ENCODE measurements at regions not wholly inside any gene's neighbourhood (a gene's known extent, or its start where the extent isn't known, plus 50 kb on each side); places are given as distances from the start of the nearest gene placed in this dataset.

- no peak overlapping the region for H3K4me3 ChIP-seq (ENCODE audit: low read depth, low read length)
- H3K27me3 ChIP-seq (ENCODE audit: insufficient read depth, low read length), result no peaks in the 10 kb centered on the region
- no peaks in the 10 kb centered on the region for H3K79me2 ChIP-seq (ENCODE audit: control insufficient read depth, insufficient read depth, low read length, poor library complexity)
- no peaks in the 10 kb centered on the region for H3K4me1 ChIP-seq (ENCODE audit: control insufficient read depth in 1 of 2, insufficient read depth in 2 of 2, low read length in 2 of 2)
- no peak overlapping the region for H2BK5ac ChIP-seq (ENCODE audit: low read depth, low read length, poor library complexity)
- H3K4me2 ChIP-seq (ENCODE audit: low read length), result no peak overlapping the region
- no peak overlapping the region for H3K18ac ChIP-seq (ENCODE audit: low read length)
- no peak overlapping the region for H2AFZ ChIP-seq (ENCODE audit: insufficient read depth, low read length, poor library complexity)
- no CpG with 5 or more reads among the region's 1 CpG for WGBS (ENCODE audit: extremely low coverage, insufficient coverage, insufficient read length)
- no peak for DNase-seq
- H3K9me3 ChIP-seq (ENCODE audit: insufficient read depth, low read depth, low read length), result peaks cover 7% of the 10 kb centered on the region
- no peak overlapping the region for H3K27ac ChIP-seq (ENCODE audit: low read depth, low read length)
- no peak overlapping the region for H2AK5ac ChIP-seq (ENCODE audit: low read length)
- no peak overlapping the region for H4K8ac ChIP-seq (ENCODE audit: low read depth, low read length)
- no peak overlapping the region for H3K9ac ChIP-seq (ENCODE audit: low read length)
- no peak overlapping the region for H2BK120ac ChIP-seq (ENCODE audit: insufficient read depth, low read length, poor library complexity)
- H3K4ac ChIP-seq (ENCODE audit: low read depth, low read length), result no peak overlapping the region
- H4K91ac ChIP-seq (ENCODE audit: low read depth, low read length), result no peak overlapping the region
- H3K79me1 ChIP-seq (ENCODE audit: low read length), result no peaks in the 10 kb centered on the region
- H3K23ac ChIP-seq (ENCODE audit: low read length), result no peak overlapping the region
- H3K36me3 ChIP-seq (ENCODE audit: control insufficient read depth in 1 of 2, insufficient read depth in 2 of 2, low read length in 2 of 2), result no peaks in the 10 kb centered on the region
- no peak overlapping the region for H3K14ac ChIP-seq (ENCODE audit: low read length)
- no peak overlapping the region for H2BK12ac ChIP-seq (ENCODE audit: low read length)
- no peak overlapping the region for H4K12ac ChIP-seq (ENCODE audit: low read depth, low read length)
Measured at GRCh38 chr14:35456261-35456660, 51.7 kb upstream of the NFKBIA start.

- WGBS (ENCODE audit: extremely low coverage, insufficient coverage, insufficient read length), result no CpG with 5 or more reads among the region's 1 CpG
- no peak overlapping the region for H4K91ac ChIP-seq (ENCODE audit: low read depth, low read length)
- H2AK5ac ChIP-seq (ENCODE audit: low read length), result no peak overlapping the region
Measured at GRCh38 chr14:35458442-35458841, 53.9 kb upstream of the NFKBIA start.

GRCh38 chr14:35459776-35460175 is 55.2 kb upstream of the NFKBIA start:
- peaks cover 7% of the 10 kb centered on the region for H3K9me3 ChIP-seq (ENCODE audit: insufficient read depth, low read depth, low read length)
- H2AFZ ChIP-seq (ENCODE audit: insufficient read depth, low read length, poor library complexity), result no peak overlapping the region
- no peak overlapping the region for H2AK5ac ChIP-seq (ENCODE audit: low read length)
- no peak overlapping the region for H2BK5ac ChIP-seq (ENCODE audit: low read depth, low read length, poor library complexity)
- H3K23ac ChIP-seq (ENCODE audit: low read length), result no peak overlapping the region
- no peak overlapping the region for H2BK120ac ChIP-seq (ENCODE audit: insufficient read depth, low read length, poor library complexity)
- no peak overlapping the region for H3K4me2 ChIP-seq (ENCODE audit: low read length)
- H4K12ac ChIP-seq (ENCODE audit: low read depth, low read length), result no peak overlapping the region
- H3K27me3 ChIP-seq (ENCODE audit: insufficient read depth, low read length), result no peaks in the 10 kb centered on the region
- no peak overlapping the region for H2BK12ac ChIP-seq (ENCODE audit: low read length)
- H3K4me3 ChIP-seq (ENCODE audit: low read depth, low read length), result no peak overlapping the region
- H3K36me3 ChIP-seq (ENCODE audit: control insufficient read depth in 1 of 2, insufficient read depth in 2 of 2, low read length in 2 of 2), result no peaks in the 10 kb centered on the region
- no peak overlapping the region for H3K18ac ChIP-seq (ENCODE audit: low read length)
- no peak overlapping the region for H3K27ac ChIP-seq (ENCODE audit: low read depth, low read length)
- no peak overlapping the region for H4K8ac ChIP-seq (ENCODE audit: low read depth, low read length)
- no peak overlapping the region for H3K14ac ChIP-seq (ENCODE audit: low read length)
- no peaks in the 10 kb centered on the region for H3K4me1 ChIP-seq (ENCODE audit: control insufficient read depth in 1 of 2, insufficient read depth in 2 of 2, low read length in 2 of 2)
- no peaks in the 10 kb centered on the region for H3K79me2 ChIP-seq (ENCODE audit: control insufficient read depth, insufficient read depth, low read length, poor library complexity)
- H4K91ac ChIP-seq (ENCODE audit: low read depth, low read length), result no peak overlapping the region
- DNase-seq, result no peak
- H3K9ac ChIP-seq (ENCODE audit: low read length), result no peak overlapping the region
- WGBS (ENCODE audit: extremely low coverage, insufficient coverage, insufficient read length), result no CpG with 5 or more reads among the region's 3 CpGs
- H3K4ac ChIP-seq (ENCODE audit: low read depth, low read length), result no peak overlapping the region
- no peaks in the 10 kb centered on the region for H3K79me1 ChIP-seq (ENCODE audit: low read length)

More at GRCh38 chr14:35458442-35458841, 53.9 kb upstream of the NFKBIA start:
- Histone ChIP-seq H3K4me2 (ENCODE audit: low read length) (no peak overlapping the region), H3K14ac (ENCODE audit: low read length) (no peak overlapping the region), H4K8ac (ENCODE audit: low read depth, low read length) (no peak overlapping the region), H2AFZ (ENCODE audit: insufficient read depth, low read length, poor library complexity) (no peak overlapping the region), H3K9ac (ENCODE audit: low read length) (no peak overlapping the region), H3K4me1 (ENCODE audit: control insufficient read depth in 1 of 2, insufficient read depth in 2 of 2, low read length in 2 of 2) (no peaks in the 10 kb centered on the region), H4K12ac (ENCODE audit: low read depth, low read length) (no peak overlapping the region), H3K23ac (ENCODE audit: low read length) (no peak overlapping the region), H2BK5ac (ENCODE audit: low read depth, low read length, poor library complexity) (no peak overlapping the region), H3K9me3 (ENCODE audit: insufficient read depth, low read depth, low read length) (peaks cover 7% of the 10 kb centered on the region), H3K79me2 (ENCODE audit: control insufficient read depth, insufficient read depth, low read length, poor library complexity) (no peaks in the 10 kb centered on the region), H3K18ac (ENCODE audit: low read length) (no peak overlapping the region), H3K4ac (ENCODE audit: low read depth, low read length) (no peak overlapping the region), H3K4me3 (ENCODE audit: low read depth, low read length) (no peak overlapping the region), H2BK12ac (ENCODE audit: low read length) (no peak overlapping the region), H3K36me3 (ENCODE audit: control insufficient read depth in 1 of 2, insufficient read depth in 2 of 2, low read length in 2 of 2) (no peaks in the 10 kb centered on the region), H3K27me3 (ENCODE audit: insufficient read depth, low read length) (no peaks in the 10 kb centered on the region), H3K79me1 (ENCODE audit: low read length) (no peaks in the 10 kb centered on the region), H3K27ac (ENCODE audit: low read depth, low read length) (no peak overlapping the region), H2BK120ac (ENCODE audit: insufficient read depth, low read length, poor library complexity) (no peak overlapping the region)
- DNase-seq, result no peak

GRCh38 chr14:35470755-35471154 is 63.2 kb upstream of the INSM2 start:
- Histone ChIP-seq H3K9me3 (ENCODE audit: insufficient read depth, low read depth, low read length) (no peaks in the 10 kb centered on the region), H3K27me3 (ENCODE audit: insufficient read depth, low read length) (no peaks in the 10 kb centered on the region), H3K14ac (ENCODE audit: low read length) (no peak overlapping the region), H3K4ac (ENCODE audit: low read depth, low read length) (no peak overlapping the region), H2AFZ (ENCODE audit: insufficient read depth, low read length, poor library complexity) (no peak overlapping the region), H2BK120ac (ENCODE audit: insufficient read depth, low read length, poor library complexity) (no peak overlapping the region), H3K4me1 (ENCODE audit: control insufficient read depth in 1 of 2, insufficient read depth in 2 of 2, low read length in 2 of 2) (no peaks in the 10 kb centered on the region), H2BK5ac (ENCODE audit: low read depth, low read length, poor library complexity) (no peak overlapping the region), H2AK5ac (ENCODE audit: low read length) (no peak overlapping the region), H4K8ac (ENCODE audit: low read depth, low read length) (no peak overlapping the region), H3K79me1 (ENCODE audit: low read length) (no peaks in the 10 kb centered on the region), H3K27ac (ENCODE audit: low read depth, low read length) (no peak overlapping the region), H3K18ac (ENCODE audit: low read length) (no peak overlapping the region), H3K4me2 (ENCODE audit: low read length) (no peak overlapping the region), H4K91ac (ENCODE audit: low read depth, low read length) (no peak overlapping the region), H2BK12ac (ENCODE audit: low read length) (no peak overlapping the region), H3K36me3 (ENCODE audit: control insufficient read depth in 1 of 2, insufficient read depth in 2 of 2, low read length in 2 of 2) (no peaks in the 10 kb centered on the region), H3K23ac (ENCODE audit: low read length) (no peak overlapping the region), H3K79me2 (ENCODE audit: control insufficient read depth, insufficient read depth, low read length, poor library complexity) (no peaks in the 10 kb centered on the region), H3K9ac (ENCODE audit: low read length) (no peak overlapping the region), H3K4me3 (ENCODE audit: low read depth, low read length) (no peak overlapping the region), H4K12ac (ENCODE audit: low read depth, low read length) (no peak overlapping the region)
- DNase-seq, result no peak
- no CpG with 5 or more reads among the region's 3 CpGs for WGBS (ENCODE audit: extremely low coverage, insufficient coverage, insufficient read length)
